OCI-LY3 (cell line): ENCODE measurements at regions not wholly inside any gene's neighbourhood (a gene's known extent, or its start where the extent isn't known, plus 50 kb on each side); places are given as distances from the start of the nearest gene placed in this dataset.
"Not testable (repeated sequence)": the region's sequence is repeated elsewhere in the genome, so short reads cannot be mapped to it uniquely, and the experiment has no call there.

Experiments
- CTCF ChIP-seq: fragments of 200-600, 300-600 bp; sonication (generic); IDR thresholded peaks from 2 replicates; pipeline ENCODE4 v1.5.1; 2014; ENCODE audit warnings: antibody characterized with exemption, low read length, low read depth
- EZH2phosphoT487 ChIP-seq: fragments of 200-600 bp; shearing (Covaris generic); IDR thresholded peaks from 2 replicates; pipeline ENCODE4 v1.6.1; 2018; ENCODE audit warnings: antibody characterized with exemption, mixed run types, low read depth

DNA sequence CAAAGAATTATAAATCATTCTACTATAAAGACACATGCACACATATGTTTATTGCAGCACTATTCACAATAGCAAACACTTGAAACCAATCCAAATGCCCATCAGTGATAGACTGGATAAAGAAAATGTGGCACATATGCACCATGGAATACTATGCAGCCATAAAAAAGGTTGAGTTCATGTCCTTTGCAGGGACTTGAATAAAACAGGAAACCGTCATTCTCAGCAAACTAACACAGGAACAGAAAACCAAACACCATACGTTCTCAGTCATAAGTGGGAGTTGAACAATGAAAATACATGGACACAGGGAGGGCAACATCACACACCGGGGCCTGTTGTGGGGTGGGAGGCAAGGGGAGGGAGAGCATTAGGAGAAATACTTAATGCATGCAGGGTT lies 538.9 kb downstream of the FRK start:
- TF ChIP-seq EZH2phosphoT487, CTCF: not testable (repeated sequence)
